A673 (cell line): ENCODE measurements at regions not wholly inside any gene's neighbourhood (a gene's known extent, or its start where the extent isn't known, plus 50 kb on each side); places are given as distances from the start of the nearest gene placed in this dataset.

Experiments
- BruUV-seq: library from RNA; stranded (reverse); fragments of 400-500 nt; replicated peaks from 2 replicates; lab custom pipeline; 2021; lab: Mats Ljungman, UMichigan
- CTCF ChIA-PET: fragments of 300-600 bp; sonication (Branson Sonifier 250); formaldehyde crosslinking; loops from one replicate; lab custom pipeline; 2022; ENCODE audit warnings: antibody characterized with exemption; lab: Charles Lee
- POLR2A ChIA-PET: fragments of 300-600 bp; sonication (Branson Sonifier 250); formaldehyde crosslinking; loops from one replicate; lab custom pipeline; 2022; ENCODE audit warnings: antibody characterized with exemption; ENCODE audit not compliant: low non-redundant PET; lab: Charles Lee
- DNase-seq: peaks from one replicate; pipeline ENCODE4 v3.0.0-alpha.2; 2015; ENCODE audit warnings: low spot score
- H3K27ac ChIP-seq: fragments of 200-600 bp; sonication (generic); 2 replicates; pipeline ENCODE4 v1.5.1; 2016; ENCODE audit warnings: mixed run types, low read depth, mild to moderate bottlenecking, mixed read lengths, antibody characterized with exemption, low read length; ENCODE audit not compliant: poor library complexity, severe bottlenecking
- H3K27me3 ChIP-seq: fragments of 200-600 bp; sonication (generic); replicated peaks from 2 replicates; pipeline ENCODE4 v1.6.1; 2017; ENCODE audit warnings: mixed run types, low read depth, mild to moderate bottlenecking, mixed read lengths, antibody characterized with exemption, low read length; ENCODE audit not compliant: insufficient read depth, poor library complexity
- H3K36me3 ChIP-seq: fragments of 200-600 bp; sonication (generic); 2 replicates; pipeline ENCODE4 v1.6.1; 2016; ENCODE audit warnings: mixed run types, mild to moderate bottlenecking, mixed read lengths, antibody characterized with exemption, low read length; ENCODE audit not compliant: insufficient read depth, poor library complexity, severe bottlenecking
- H3K4me1 ChIP-seq: fragments of 200-600 bp; sonication (generic); 2 replicates; pipeline ENCODE4 v1.6.1; 2017; ENCODE audit warnings: mixed run types, mild to moderate bottlenecking, mixed read lengths, antibody characterized with exemption, low read length; ENCODE audit not compliant: insufficient read depth, poor library complexity, severe bottlenecking
- H3K4me3 ChIP-seq: fragments of 200-600 bp; sonication (generic); 2 replicates; pipeline ENCODE4 v1.5.1; 2016; ENCODE audit warnings: low read depth, mixed run types, mild to moderate bottlenecking, mixed read lengths, low read length; ENCODE audit not compliant: poor library complexity, severe bottlenecking
- H3K9me3 ChIP-seq: fragments of 200-600 bp; sonication (generic); 2 replicates; pipeline ENCODE4 v1.6.1; 2016; ENCODE audit warnings: mixed run types, low read depth, mild to moderate bottlenecking, mixed read lengths, antibody characterized with exemption, low read length; ENCODE audit not compliant: poor library complexity, severe bottlenecking
- EZH2 ChIP-seq: fragments of 200-600 bp; sonication (generic); IDR thresholded peaks from 2 replicates; pipeline ENCODE4 v1.6.1; 2017; ENCODE audit warnings: borderline replicate concordance, low read depth, mild to moderate bottlenecking, mixed read lengths, antibody characterized with exemption, low read length; ENCODE audit not compliant: poor library complexity, severe bottlenecking
- intact Hi-C: fragments of 100-400 bp; cut with micrococcal nuclease; formaldehyde crosslinking; loops from one replicate; pipeline ENCODE4 v1.10.0; 2022; ENCODE audit not compliant: unreplicated experiment
- TF ChIP-seq, protein P1 (sequence below): fragments of 300-800, 200-600 bp; sonication (generic); conservative IDR thresholded peaks from 2 replicates; pipeline ENCODE4 v1.5.1; 2017; ENCODE audit warnings: low read depth, mild to moderate bottlenecking, antibody characterized with exemption, low read length, moderate library complexity, mixed read lengths

DNA sequence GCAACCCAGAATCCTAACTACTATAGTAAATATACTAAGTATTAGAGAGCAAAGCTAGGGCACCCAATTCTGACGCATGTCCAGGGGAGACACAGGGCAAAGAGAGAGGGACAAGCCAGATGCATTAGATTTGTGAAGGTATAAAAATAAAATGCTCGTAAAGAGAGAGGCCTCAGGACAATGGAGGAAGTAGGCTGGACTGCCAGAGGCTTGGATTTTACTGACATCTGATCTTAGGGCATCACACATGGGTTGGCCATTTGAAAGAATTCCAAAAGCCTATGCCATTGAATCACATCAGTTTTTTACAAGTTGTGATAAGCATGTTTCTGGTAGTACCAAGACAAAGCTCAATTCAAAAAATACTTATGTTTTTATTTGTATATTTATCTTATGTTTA is 149.3 kb upstream of the MSX2 start:
- H3K27me3 ChIP-seq = no peaks in the 10 kb centered on the region
- CTCF ChIA-PET = interaction anchor here (0.9 kb wide), 1 partner anchor 156 kb away, joined by 3 read pairs; no protein-coding TSS in a partner anchor
- no peaks in the 10 kb centered on the region for H3K9me3 ChIP-seq
- POLR2A ChIA-PET = no interaction called here
- TF ChIP-seq, protein P1, sequence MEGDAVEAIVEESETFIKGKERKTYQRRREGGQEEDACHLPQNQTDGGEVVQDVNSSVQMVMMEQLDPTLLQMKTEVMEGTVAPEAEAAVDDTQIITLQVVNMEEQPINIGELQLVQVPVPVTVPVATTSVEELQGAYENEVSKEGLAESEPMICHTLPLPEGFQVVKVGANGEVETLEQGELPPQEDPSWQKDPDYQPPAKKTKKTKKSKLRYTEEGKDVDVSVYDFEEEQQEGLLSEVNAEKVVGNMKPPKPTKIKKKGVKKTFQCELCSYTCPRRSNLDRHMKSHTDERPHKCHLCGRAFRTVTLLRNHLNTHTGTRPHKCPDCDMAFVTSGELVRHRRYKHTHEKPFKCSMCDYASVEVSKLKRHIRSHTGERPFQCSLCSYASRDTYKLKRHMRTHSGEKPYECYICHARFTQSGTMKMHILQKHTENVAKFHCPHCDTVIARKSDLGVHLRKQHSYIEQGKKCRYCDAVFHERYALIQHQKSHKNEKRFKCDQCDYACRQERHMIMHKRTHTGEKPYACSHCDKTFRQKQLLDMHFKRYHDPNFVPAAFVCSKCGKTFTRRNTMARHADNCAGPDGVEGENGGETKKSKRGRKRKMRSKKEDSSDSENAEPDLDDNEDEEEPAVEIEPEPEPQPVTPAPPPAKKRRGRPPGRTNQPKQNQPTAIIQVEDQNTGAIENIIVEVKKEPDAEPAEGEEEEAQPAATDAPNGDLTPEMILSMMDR = no peak
- no peak for TF ChIP-seq EZH2
- H3K4me3 ChIP-seq = no peak overlapping the region
- no peak for DNase-seq
- H3K27ac ChIP-seq = no peak overlapping the region
- no TSS peak for BruUV-seq
- peaks cover 6% of the 10 kb centered on the region for H3K4me1 ChIP-seq
- intact Hi-C loops = loop anchor here (10.0 kb wide), 1 partner anchor 220 kb away; no protein-coding TSS in a partner anchor
- no peaks in the 10 kb centered on the region for H3K36me3 ChIP-seq

DNA sequence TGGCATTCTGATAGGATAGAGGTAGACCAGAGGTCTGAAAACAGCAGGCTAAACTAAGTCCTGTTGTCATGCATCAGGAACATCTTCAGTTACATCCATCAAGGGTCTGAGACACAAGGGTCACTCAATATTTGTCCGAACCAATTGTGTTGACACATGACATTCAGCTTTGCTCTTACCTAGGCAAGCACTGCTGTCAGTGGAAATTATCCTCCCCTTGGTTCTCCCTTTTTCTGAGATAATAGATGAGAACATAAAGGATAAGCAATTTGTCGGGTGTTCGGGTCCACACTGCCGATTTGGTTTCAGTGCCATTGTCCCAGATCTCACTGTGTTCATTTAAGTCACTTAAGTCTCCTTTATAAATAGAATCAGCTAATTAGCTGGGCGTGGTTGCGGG is 148.3 kb upstream of the MSX2 start:
- BruUV-seq = no TSS peak
- intact Hi-C loops = loop anchor here (10.0 kb wide), 1 partner anchor 219 kb away; no protein-coding TSS in a partner anchor
- no peak overlapping the region for H3K4me3 ChIP-seq
- no peak for TF ChIP-seq EZH2
- TF ChIP-seq, protein P1 = no peak
- no peak for DNase-seq
- H3K27ac ChIP-seq = no peak overlapping the region
- no peaks in the 10 kb centered on the region for H3K27me3 ChIP-seq
- no peaks in the 10 kb centered on the region for H3K36me3 ChIP-seq
- peaks cover 6% of the 10 kb centered on the region for H3K4me1 ChIP-seq
- H3K9me3 ChIP-seq = no peaks in the 10 kb centered on the region
- ChIA-PET POLR2A (no interaction called here), CTCF (interaction anchor here (0.5 kb wide), 1 partner anchor 86 kb away, joined by 4 read pairs; no protein-coding TSS in a partner anchor)

DNA sequence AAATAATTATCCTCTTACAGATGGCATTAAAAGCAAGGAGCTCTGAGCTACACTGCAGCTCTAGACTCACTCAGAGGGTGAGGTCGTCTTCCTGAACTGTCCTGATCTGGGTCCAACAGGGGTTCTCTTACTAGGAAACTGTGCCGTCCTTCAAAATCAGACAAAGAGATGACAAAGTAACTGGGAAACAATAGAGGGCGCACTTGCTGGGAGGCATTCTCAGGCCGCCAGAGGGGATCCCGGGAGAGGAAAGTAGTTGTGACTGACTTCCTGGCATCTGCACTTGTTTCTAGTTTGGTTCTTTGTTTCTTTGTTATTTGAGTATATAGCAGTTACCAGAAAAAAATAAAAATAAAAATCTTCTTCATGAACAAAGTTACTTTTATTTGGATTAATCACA is 142.9 kb upstream of the MSX2 start:
- H3K36me3 ChIP-seq = no peaks in the 10 kb centered on the region
- TF ChIP-seq, protein P1 = peak; percentile 48
- no peak for TF ChIP-seq EZH2
- no TSS peak for BruUV-seq
- H3K4me1 ChIP-seq = no peaks in the 10 kb centered on the region
- H3K9me3 ChIP-seq = no peaks in the 10 kb centered on the region
- ChIA-PET CTCF (no interaction called here), POLR2A (no interaction called here)
- intact Hi-C loops = no loop called here
- peak; percentile 42 for DNase-seq
- H3K4me3 ChIP-seq = no peak overlapping the region
- H3K27ac ChIP-seq = no peak overlapping the region
- H3K27me3 ChIP-seq = no peaks in the 10 kb centered on the region
